ENCODE measurements at regions not wholly inside any gene's neighbourhood (a gene's known extent, or its start where the extent isn't known, plus 50 kb on each side); places are given as distances from the start of the nearest gene placed in this dataset.

GRCh38 chr9:700365-701282 is 140.9 kb upstream of the DMRT1 start:
- TF ChIP-seq EP300 (IDR thresholded peaks at IDR 0.05) (no peak), POLR2A (IDR thresholded peaks at IDR 0.05; ENCODE audit: low read length) (no peak), SMC3 (IDR thresholded peaks at IDR 0.05) (no peak), REST (IDR thresholded peaks at IDR 0.05) (no peak), PBX3 (IDR thresholded peaks at IDR 0.05) (no peak)
- TF ChIP-seq, protein P1, sequence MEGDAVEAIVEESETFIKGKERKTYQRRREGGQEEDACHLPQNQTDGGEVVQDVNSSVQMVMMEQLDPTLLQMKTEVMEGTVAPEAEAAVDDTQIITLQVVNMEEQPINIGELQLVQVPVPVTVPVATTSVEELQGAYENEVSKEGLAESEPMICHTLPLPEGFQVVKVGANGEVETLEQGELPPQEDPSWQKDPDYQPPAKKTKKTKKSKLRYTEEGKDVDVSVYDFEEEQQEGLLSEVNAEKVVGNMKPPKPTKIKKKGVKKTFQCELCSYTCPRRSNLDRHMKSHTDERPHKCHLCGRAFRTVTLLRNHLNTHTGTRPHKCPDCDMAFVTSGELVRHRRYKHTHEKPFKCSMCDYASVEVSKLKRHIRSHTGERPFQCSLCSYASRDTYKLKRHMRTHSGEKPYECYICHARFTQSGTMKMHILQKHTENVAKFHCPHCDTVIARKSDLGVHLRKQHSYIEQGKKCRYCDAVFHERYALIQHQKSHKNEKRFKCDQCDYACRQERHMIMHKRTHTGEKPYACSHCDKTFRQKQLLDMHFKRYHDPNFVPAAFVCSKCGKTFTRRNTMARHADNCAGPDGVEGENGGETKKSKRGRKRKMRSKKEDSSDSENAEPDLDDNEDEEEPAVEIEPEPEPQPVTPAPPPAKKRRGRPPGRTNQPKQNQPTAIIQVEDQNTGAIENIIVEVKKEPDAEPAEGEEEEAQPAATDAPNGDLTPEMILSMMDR (IDR thresholded peaks at IDR 0.05), result no peak
- TF ChIP-seq, protein P2, sequence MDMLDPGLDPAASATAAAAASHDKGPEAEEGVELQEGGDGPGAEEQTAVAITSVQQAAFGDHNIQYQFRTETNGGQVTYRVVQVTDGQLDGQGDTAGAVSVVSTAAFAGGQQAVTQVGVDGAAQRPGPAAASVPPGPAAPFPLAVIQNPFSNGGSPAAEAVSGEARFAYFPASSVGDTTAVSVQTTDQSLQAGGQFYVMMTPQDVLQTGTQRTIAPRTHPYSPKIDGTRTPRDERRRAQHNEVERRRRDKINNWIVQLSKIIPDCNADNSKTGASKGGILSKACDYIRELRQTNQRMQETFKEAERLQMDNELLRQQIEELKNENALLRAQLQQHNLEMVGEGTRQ (IDR thresholded peaks at IDR 0.05), result no peak

All from A549 (cell line).